OCI-LY1 (cell line): ENCODE measurements at regions not wholly inside any gene's neighbourhood (a gene's known extent, or its start where the extent isn't known, plus 50 kb on each side); places are given as distances from the start of the nearest gene placed in this dataset.

ENCODE experiments used
- H2AFZ ChIP-seq: fragments of 200-600 bp; sonication (generic), shearing (Covaris generic); 2 replicates; pipeline ENCODE4 v1.6.0; 2014; ENCODE audit warnings: antibody characterized with exemption, mild to moderate bottlenecking, low read length
- H3F3A ChIP-seq: fragments of 200-600 bp; sonication (generic), shearing (Covaris generic); 2 replicates; pipeline ENCODE4 v1.6.0; 2014; ENCODE audit warnings: mild to moderate bottlenecking, antibody characterized with exemption, low read length, moderate library complexity; ENCODE audit not compliant: insufficient read depth
- H3K27ac ChIP-seq: fragments of 200-600 bp; sonication (generic); 2 replicates; pipeline ENCODE4 v1.5.1; 2014; ENCODE audit warnings: low read length, mixed run types, mild to moderate bottlenecking, low read depth; ENCODE audit not compliant: poor library complexity, severe bottlenecking
- H3K27me3 ChIP-seq: fragments of 200-600 bp; sonication (generic); 2 replicates; pipeline ENCODE4 v1.6.0; 2014; ENCODE audit warnings: antibody characterized with exemption, mild to moderate bottlenecking, low read length, moderate library complexity; ENCODE audit not compliant: insufficient read depth
- H3K36me3 ChIP-seq: fragments of 200-600 bp; sonication (generic); 2 replicates; pipeline ENCODE4 v1.6.1; 2014; ENCODE audit warnings: mild to moderate bottlenecking, antibody characterized with exemption, low read length, moderate library complexity, mixed read lengths; ENCODE audit not compliant: insufficient read depth
- H3K4me1 ChIP-seq: fragments of 200-600 bp; sonication (generic); 2 replicates; pipeline ENCODE4 v1.5.1; 2014; ENCODE audit warnings: mild to moderate bottlenecking, low read length, moderate library complexity; ENCODE audit not compliant: insufficient read depth, severe bottlenecking
- H3K4me2 ChIP-seq: fragments of 200-600 bp; sonication (generic), shearing (Covaris generic); 2 replicates; pipeline ENCODE4 v1.6.1; 2014; ENCODE audit warnings: low read length
- H3K4me3 ChIP-seq: fragments of 200-600 bp; sonication (generic); 2 replicates; pipeline ENCODE4 v1.5.1; 2014; ENCODE audit warnings: low read length, low read depth, mild to moderate bottlenecking, mixed read lengths; ENCODE audit not compliant: poor library complexity, severe bottlenecking
- H3K79me2 ChIP-seq: fragments of 200-600 bp; shearing (Covaris generic); 2 replicates; pipeline ENCODE4 v1.6.1; 2016; ENCODE audit warnings: mixed run types, low read length, mixed read lengths; ENCODE audit not compliant: insufficient read depth
- H3K9ac ChIP-seq: fragments of 200-600 bp; sonication (generic), shearing (Covaris generic); 2 replicates; pipeline ENCODE4 v1.6.1; 2014; ENCODE audit warnings: mild to moderate bottlenecking, low read length, mixed read lengths
- H3K9me2 ChIP-seq: fragments of 200-600 bp; sonication (generic), shearing (Covaris generic); 2 replicates; pipeline ENCODE4 v1.6.1; 2014; ENCODE audit warnings: low read depth, mild to moderate bottlenecking, low read length, mixed read lengths
- H3K9me3 ChIP-seq: fragments of 200-600 bp; shearing (Covaris generic); 2 replicates; pipeline ENCODE4 v1.6.1; 2014; ENCODE audit warnings: low read length, mixed read lengths
- H4K20me1 ChIP-seq: fragments of 200-600 bp; sonication (generic), shearing (Covaris generic); 2 replicates; pipeline ENCODE4 v1.6.0; 2016; ENCODE audit warnings: mild to moderate bottlenecking, low read length; ENCODE audit not compliant: insufficient read depth
- EZH2 ChIP-seq: fragments of 200-600 bp; sonication (generic), shearing (Covaris generic); IDR thresholded peaks from 2 replicates; pipeline ENCODE4 v1.8.0; 2017; ENCODE audit warnings: borderline replicate concordance, mixed run types, mild to moderate bottlenecking, antibody characterized with exemption, low read length, moderate library complexity, mixed read lengths
- TF ChIP-seq, protein P1 (sequence below): fragments of 200-600 bp; sonication (generic), shearing (Covaris generic); IDR thresholded peaks from 2 replicates; pipeline ENCODE4 v1.5.1; 2017; ENCODE audit warnings: mild to moderate bottlenecking, antibody characterized with exemption, low read length, moderate library complexity, mixed read lengths

GRCh38 chr4:79150820-79151416 is 174.9 kb downstream of the NAA11 start:
- Histone ChIP-seq H3K4me1 (no peaks in the 10 kb centered on the region), H3K4me3 (no peak overlapping the region), H3K27ac (no peak overlapping the region), H3K9me3 (no peaks in the 10 kb centered on the region), H3K79me2 (no peaks in the 10 kb centered on the region), H3K9me2 (no peaks in the 10 kb centered on the region), H4K20me1 (no peaks in the 10 kb centered on the region), H2AFZ (no peak overlapping the region), H3K9ac (no peak overlapping the region), H3K36me3 (no peaks in the 10 kb centered on the region), H3K27me3 (no peaks in the 10 kb centered on the region), H3F3A (no peaks in the 10 kb centered on the region), H3K4me2 (no peak overlapping the region)
- TF ChIP-seq, protein P1, sequence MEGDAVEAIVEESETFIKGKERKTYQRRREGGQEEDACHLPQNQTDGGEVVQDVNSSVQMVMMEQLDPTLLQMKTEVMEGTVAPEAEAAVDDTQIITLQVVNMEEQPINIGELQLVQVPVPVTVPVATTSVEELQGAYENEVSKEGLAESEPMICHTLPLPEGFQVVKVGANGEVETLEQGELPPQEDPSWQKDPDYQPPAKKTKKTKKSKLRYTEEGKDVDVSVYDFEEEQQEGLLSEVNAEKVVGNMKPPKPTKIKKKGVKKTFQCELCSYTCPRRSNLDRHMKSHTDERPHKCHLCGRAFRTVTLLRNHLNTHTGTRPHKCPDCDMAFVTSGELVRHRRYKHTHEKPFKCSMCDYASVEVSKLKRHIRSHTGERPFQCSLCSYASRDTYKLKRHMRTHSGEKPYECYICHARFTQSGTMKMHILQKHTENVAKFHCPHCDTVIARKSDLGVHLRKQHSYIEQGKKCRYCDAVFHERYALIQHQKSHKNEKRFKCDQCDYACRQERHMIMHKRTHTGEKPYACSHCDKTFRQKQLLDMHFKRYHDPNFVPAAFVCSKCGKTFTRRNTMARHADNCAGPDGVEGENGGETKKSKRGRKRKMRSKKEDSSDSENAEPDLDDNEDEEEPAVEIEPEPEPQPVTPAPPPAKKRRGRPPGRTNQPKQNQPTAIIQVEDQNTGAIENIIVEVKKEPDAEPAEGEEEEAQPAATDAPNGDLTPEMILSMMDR: no peak
- no peak for TF ChIP-seq EZH2

GRCh38 chr4:79148369-79148768 is 177.5 kb downstream of the NAA11 start:
- no peaks in the 10 kb centered on the region for H4K20me1 ChIP-seq
- no peak overlapping the region for H3K27ac ChIP-seq
- H3K36me3 ChIP-seq: no peaks in the 10 kb centered on the region
- H3F3A ChIP-seq: no peaks in the 10 kb centered on the region
- H2AFZ ChIP-seq: no peak overlapping the region
- H3K4me2 ChIP-seq: no peak overlapping the region
- no peaks in the 10 kb centered on the region for H3K9me3 ChIP-seq
- no peaks in the 10 kb centered on the region for H3K4me1 ChIP-seq
- no peak overlapping the region for H3K9ac ChIP-seq
- no peak overlapping the region for H3K4me3 ChIP-seq
- H3K9me2 ChIP-seq: no peaks in the 10 kb centered on the region
- H3K79me2 ChIP-seq: no peaks in the 10 kb centered on the region
- no peaks in the 10 kb centered on the region for H3K27me3 ChIP-seq
- TF ChIP-seq, protein P1: no peak
- TF ChIP-seq EZH2: no peak

DNA sequence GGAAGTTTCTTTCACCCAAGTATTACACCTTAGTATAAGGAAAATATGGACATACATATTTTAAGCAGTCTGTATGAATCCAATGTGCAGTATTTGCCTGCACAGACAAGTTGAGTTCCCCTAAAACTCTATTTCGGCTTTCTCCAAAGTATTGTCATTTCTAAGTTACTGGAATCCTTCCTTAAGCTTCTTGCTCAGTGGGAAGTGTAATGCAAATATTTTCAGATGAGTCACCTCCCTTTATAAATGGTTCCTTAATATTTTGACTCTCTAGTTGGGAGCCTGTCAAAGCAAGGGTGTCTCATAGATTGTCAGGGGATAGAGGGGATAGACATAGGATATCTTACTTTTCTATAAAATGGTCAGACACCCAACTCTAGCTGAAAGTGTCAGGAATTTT is 178.6 kb downstream of the NAA11 start:
- no peak overlapping the region for H3K4me3 ChIP-seq
- H3F3A ChIP-seq: no peaks in the 10 kb centered on the region
- no peaks in the 10 kb centered on the region for H4K20me1 ChIP-seq
- no peak overlapping the region for H3K9ac ChIP-seq
- no peak overlapping the region for H3K4me2 ChIP-seq
- no peaks in the 10 kb centered on the region for H3K27me3 ChIP-seq
- no peak overlapping the region for H2AFZ ChIP-seq
- H3K4me1 ChIP-seq: no peaks in the 10 kb centered on the region
- H3K36me3 ChIP-seq: no peaks in the 10 kb centered on the region
- H3K79me2 ChIP-seq: no peaks in the 10 kb centered on the region
- TF ChIP-seq EZH2: no peak
- TF ChIP-seq, protein P1: no peak
- H3K27ac ChIP-seq: no peak overlapping the region
- H3K9me3 ChIP-seq: no peaks in the 10 kb centered on the region
- no peaks in the 10 kb centered on the region for H3K9me2 ChIP-seq
